ENCODE measurements at regions not wholly inside any gene's neighbourhood (a gene's known extent, or its start where the extent isn't known, plus 50 kb on each side); places are given as distances from the start of the nearest gene placed in this dataset.

GRCh38 chr4:133647206-133647605 is 498.1 kb downstream of the PCDH10 start:
- TF ChIP-seq TAF1 (conservative IDR thresholded peaks at IDR 0.05) = no peak
- no peaks in the 10 kb centered on the region for H3K36me3 ChIP-seq (ENCODE audit: control insufficient read depth in 4 of 4, insufficient read depth in 3 of 4, low read depth in 1 of 4, low read length in 3 of 4)
- no peak overlapping the region for H3K9ac ChIP-seq (ENCODE audit: low read depth in 1 of 2, low read length in 2 of 2)
- H3K9me3 ChIP-seq (ENCODE audit: control insufficient read depth in 4 of 4, low read length in 3 of 4) = no peaks in the 10 kb centered on the region
- H3K27ac ChIP-seq (ENCODE audit: low read depth in 1 of 2, low read length in 2 of 2) = no peak overlapping the region
- no peaks in the 10 kb centered on the region for H3K27me3 ChIP-seq (ENCODE audit: control insufficient read depth in 4 of 4, insufficient read depth in 4 of 4, low read length in 3 of 4)
- 72% methylated on average over 2 of the region's 2 CpGs for WGBS
- H3K4me3 ChIP-seq (ENCODE audit: low read depth in 1 of 3, low read length in 3 of 3) = no peak overlapping the region
- no peaks in the 10 kb centered on the region for H3K4me1 ChIP-seq (ENCODE audit: control insufficient read depth in 4 of 4, insufficient read depth in 4 of 4, low read length in 3 of 4)
- DNase-seq (ENCODE audit: low spot score) = no peak

- Histone ChIP-seq H3K4me3 (ENCODE audit: low read depth in 1 of 3, low read length in 3 of 3) (no peak overlapping the region), H3K4me1 (ENCODE audit: control insufficient read depth in 4 of 4, insufficient read depth in 4 of 4, low read length in 3 of 4) (no peaks in the 10 kb centered on the region), H3K36me3 (ENCODE audit: control insufficient read depth in 4 of 4, insufficient read depth in 3 of 4, low read depth in 1 of 4, low read length in 3 of 4) (no peaks in the 10 kb centered on the region), H3K27me3 (ENCODE audit: control insufficient read depth in 4 of 4, insufficient read depth in 4 of 4, low read length in 3 of 4) (peaks cover 0 to 4% (median 0%) of the 10 kb centered on the region in 4 donors), H3K9ac (ENCODE audit: low read depth in 1 of 2, low read length in 2 of 2) (no peak overlapping the region), H3K27ac (ENCODE audit: low read depth in 1 of 2, low read length in 2 of 2) (no peak overlapping the region), H3K9me3 (ENCODE audit: control insufficient read depth in 4 of 4, low read length in 3 of 4) (peaks cover 0 to under 1% (median 0%) of the 10 kb centered on the region in 4 donors)
- WGBS = 24% methylated on average over 2 of the region's 2 CpGs
- no peak for TF ChIP-seq EGR1 (IDR thresholded peaks at IDR 0.05; ENCODE audit: low read depth in 2 of 2)
- no peak for TF ChIP-seq ZBTB33 (IDR thresholded peaks at IDR 0.05)
- TF ChIP-seq REST (IDR thresholded peaks at IDR 0.05) = no peak
- TF ChIP-seq FOXA1 (IDR thresholded peaks at IDR 0.05) = no peak
- TF ChIP-seq HNF4G (IDR thresholded peaks at IDR 0.05) = no peak
- TF ChIP-seq NR2F2 (IDR thresholded peaks at IDR 0.05) = no peak
- no peak for TF ChIP-seq JUND (IDR thresholded peaks at IDR 0.05)
- no peak for TF ChIP-seq MAX (IDR thresholded peaks at IDR 0.05)
- no peak for TF ChIP-seq TAF1 (conservative IDR thresholded peaks at IDR 0.05)
- DNase-seq (ENCODE audit: low spot score) = no peak
These were observed 492.1 kb downstream of the PCDH10 start for GRCh38 chr4:133641191-133641590.

- TF ChIP-seq SP1 (IDR thresholded peaks at IDR 0.05) (no peak), EGR1 (IDR thresholded peaks at IDR 0.05; ENCODE audit: low read depth in 2 of 2) (no peak), YY1 (IDR thresholded peaks at IDR 0.05) (no peak), TAF1 (conservative IDR thresholded peaks at IDR 0.05) (no peak), ZBTB33 (IDR thresholded peaks at IDR 0.05) (no peak), REST (IDR thresholded peaks at IDR 0.05) (no peak), FOXA1 (IDR thresholded peaks at IDR 0.05) (no peak), FOXA2 (IDR thresholded peaks at IDR 0.05) (no peak)
- Histone ChIP-seq H3K4me1 (ENCODE audit: control insufficient read depth in 4 of 4, insufficient read depth in 4 of 4, low read length in 3 of 4) (no peaks in the 10 kb centered on the region), H3K4me3 (ENCODE audit: low read depth in 1 of 3, low read length in 3 of 3) (no peak overlapping the region), H3K9ac (ENCODE audit: low read depth in 1 of 2, low read length in 2 of 2) (no peak overlapping the region), H3K9me3 (ENCODE audit: control insufficient read depth in 4 of 4, low read length in 3 of 4) (peaks cover 0 to 5% (median 0%) of the 10 kb centered on the region in 4 donors), H3K27ac (ENCODE audit: low read depth in 1 of 2, low read length in 2 of 2) (no peak overlapping the region), H3K36me3 (ENCODE audit: control insufficient read depth in 4 of 4, insufficient read depth in 3 of 4, low read depth in 1 of 4, low read length in 3 of 4) (no peaks in the 10 kb centered on the region), H3K27me3 (ENCODE audit: control insufficient read depth in 4 of 4, insufficient read depth in 4 of 4, low read length in 3 of 4) (peaks cover 0 to 4% (median 0%) of the 10 kb centered on the region in 4 donors)
- no peak for DNase-seq (ENCODE audit: low spot score)
- WGBS = 47% methylated on average over 2 of the region's 2 CpGs
These were observed 489.7 kb downstream of the PCDH10 start for GRCh38 chr4:133638751-133639150.
